ENCODE measurements at regions not wholly inside any gene's neighbourhood (a gene's known extent, or its start where the extent isn't known, plus 50 kb on each side); places are given as distances from the start of the nearest gene placed in this dataset.

DNA sequence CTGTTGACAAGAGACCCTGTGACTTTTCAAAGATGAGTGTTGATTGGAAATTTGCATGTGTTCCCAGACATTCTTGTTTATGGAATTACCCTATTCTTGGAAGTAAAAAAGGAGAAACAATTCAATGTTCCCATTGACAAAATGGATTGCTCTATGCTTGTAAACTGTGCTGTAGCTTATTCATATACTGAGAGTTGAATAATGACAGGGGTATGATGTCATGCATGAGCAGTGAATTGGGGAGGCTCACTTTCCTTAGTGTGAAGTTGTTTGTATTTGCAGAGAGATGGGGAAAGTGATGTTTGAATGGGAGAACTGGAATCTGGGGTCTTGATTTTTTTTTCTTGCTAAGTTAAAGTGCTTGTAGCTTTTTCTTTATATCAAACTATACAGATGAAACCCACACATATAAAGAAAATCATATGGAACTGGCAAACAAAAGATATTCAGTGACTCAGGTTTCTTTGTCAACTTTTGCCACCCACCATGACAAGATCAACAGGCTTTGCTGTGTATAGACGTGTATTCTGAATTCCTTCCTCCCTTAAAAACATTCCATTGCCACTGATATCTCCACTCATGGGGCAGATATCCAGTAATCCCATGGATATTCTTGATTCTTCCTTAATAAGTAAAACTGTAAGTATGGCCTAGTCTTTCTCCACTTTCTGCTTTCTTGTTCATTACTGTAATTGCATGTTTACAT is 97.8 kb upstream of the JAG1 start:
- DNase-seq, result no peak

DNA sequence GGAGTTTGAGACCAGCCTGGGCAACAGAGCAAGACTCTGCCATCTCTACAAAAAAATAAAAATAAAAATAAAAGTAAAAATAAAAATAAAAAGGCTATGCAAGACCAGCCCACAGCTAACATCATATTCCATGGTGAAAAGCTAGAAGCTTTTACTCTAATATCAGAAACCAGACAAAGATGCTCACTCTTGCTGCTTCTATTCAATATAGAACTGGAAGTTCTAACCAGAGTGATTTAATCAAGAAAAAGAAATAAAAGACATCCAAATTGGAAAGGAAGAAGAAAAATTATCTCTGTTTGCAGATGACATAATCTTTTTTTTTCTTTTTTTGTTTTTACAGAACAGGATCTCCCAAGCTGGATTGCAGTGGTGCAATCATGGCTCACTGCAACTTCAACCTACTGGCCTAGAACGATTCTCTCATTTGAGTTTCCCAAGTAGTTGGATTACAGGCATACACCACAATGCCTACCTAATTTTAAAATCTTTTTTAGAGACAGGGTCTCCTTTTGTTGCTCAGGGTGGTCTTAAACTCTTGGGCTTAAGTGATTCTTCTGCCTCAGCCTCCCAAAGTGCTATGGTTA is 100.7 kb upstream of the JAG1 start:
- no peak for DNase-seq

DNA sequence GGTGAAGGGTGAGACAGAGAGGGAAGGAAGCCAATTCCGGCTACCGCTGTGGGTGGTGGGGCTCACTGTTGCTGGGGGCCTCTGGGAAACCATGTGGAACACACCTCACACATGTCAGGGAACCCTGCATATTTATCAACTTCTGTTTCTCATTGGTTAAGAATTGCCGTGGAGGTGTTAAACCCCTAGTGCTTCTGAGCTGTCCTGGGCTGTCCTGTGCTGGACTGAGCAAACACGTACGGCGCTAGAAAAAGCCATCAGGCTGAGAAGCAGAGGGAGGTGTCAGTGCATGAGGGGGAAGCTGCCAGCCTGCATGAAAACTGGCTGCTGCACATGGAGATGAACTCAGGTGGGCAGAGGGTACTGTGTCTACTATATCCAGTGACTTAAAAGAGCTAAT is 103.9 kb upstream of the JAG1 start:
- no peak for DNase-seq

DNA sequence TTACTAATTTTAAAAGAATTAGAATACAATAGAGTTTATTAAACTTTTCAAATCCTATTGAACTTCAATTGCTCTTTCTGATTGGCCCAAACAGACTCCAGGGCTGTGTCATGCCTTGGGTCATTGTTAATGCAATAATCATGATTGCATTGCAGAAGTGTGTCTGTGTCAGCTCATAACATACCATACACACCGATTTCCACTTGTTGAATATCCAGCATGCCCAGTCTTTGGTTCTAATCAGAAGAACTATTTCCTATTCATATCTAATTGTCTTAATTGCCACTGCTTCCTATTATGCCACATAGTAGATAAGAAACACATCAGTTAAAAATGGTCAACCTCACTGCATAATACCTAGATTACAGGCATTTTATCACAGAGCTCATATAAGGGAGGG is 106.1 kb upstream of the JAG1 start:
- no peak for DNase-seq

DNA sequence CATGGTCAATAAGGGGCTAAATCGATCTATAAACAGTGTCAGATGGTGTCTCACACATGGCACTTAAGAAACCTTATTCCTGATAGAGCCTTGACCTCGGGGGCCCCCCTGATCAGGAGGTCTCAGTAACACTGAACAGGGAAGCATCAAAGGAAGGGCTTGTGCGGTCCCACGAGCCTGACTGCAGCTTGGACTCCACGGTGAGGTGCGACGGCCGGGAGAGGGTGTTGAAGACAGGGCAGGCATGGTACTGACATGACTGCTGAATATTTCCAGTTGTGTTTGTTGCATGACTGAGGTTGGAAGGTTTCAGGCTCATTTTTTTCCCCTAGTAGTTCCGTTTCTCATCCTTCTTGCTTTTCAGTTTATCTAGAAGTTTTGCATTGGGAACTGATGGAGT is 107.1 kb upstream of the JAG1 start:
- no peak for DNase-seq

DNA sequence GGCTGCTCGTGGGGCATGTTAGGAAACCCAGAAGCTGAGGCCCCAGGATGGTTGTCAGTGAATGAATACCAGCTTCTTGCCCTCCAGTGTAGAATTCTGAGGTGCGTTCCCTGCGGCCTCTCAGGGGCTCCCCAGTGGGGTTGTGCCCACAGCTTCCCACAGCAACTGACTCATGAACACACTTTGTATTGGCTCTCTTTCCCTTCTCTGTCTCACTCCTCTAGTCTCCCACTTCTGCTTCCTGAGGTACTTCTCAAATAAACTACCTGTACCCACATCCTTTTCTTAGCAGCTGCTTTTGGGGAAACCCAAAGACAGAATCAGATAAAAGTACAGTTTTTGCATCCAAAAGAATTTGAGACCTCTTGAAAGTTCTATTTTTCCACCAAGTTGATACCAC is 107.7 kb upstream of the JAG1 start:
- no peak for DNase-seq

DNA sequence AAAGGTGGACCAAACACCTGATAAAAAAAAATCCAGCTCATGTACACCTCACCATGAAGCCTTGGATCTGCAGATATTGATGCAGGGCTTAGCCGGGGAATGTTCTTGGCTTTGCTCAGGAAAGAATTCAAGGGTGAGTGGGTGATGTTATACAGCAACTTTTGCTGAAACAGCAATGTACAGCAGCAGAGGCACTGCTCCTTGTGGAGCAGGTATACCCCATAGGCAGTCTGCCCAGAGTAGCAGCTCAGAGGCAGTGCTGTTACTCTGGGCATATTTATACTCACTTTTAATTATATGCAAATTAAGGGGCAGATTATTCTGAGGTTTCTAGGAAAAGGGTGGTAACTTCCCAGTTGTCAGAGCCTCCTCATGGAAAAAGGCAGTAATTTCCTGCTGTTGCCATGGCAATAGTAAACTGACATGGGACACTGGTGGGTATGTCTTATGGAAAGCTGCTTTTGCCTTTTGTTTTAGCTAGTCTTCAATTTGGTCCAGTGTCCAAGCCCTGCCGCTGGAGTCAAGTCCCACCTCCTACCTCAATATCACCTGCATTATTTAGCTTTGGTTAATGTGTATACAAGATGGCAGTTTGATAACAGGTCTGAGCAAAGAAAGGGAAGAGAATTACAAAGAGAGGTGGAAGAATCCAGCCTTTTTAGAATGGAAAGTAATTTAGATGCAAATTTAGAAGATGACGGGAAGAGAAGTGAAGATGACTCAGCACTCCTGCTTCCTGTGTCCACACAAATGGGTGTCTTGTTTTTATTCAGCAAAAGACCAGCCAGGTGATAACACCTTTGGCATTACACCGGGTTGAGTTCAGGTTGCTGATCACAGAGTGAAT is 110.1 kb upstream of the JAG1 start:
- DNase-seq, result no peak

DNA sequence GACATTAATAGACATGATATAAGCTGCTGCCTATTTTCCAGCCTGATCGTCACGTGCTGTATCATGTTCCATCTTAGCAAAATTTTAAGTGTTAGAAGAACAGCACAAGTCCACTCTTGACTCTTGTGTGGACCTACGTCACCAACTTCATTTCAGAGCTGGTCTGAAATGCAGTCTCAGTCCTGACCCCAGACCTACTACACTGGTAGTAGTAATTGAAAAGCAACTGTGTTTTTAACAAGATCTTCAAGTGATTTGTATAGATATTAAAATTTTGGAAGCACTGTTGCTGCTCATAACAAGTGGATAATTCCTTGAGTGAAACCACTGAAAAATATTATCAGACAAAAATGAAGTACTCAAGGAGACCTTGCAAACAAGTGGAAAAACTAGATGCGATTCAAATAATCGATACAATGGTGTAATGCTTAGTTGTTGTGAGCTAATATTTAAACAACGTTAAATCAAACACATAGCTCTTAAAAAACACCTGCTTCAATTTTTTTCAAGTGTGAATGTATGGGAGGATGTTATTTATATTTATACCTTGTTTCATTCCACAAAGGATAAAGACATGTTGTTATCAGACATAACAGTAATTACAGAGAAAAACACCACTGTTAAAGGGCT is 110.9 kb upstream of the JAG1 start:
- DNase-seq, result no peak

DNA sequence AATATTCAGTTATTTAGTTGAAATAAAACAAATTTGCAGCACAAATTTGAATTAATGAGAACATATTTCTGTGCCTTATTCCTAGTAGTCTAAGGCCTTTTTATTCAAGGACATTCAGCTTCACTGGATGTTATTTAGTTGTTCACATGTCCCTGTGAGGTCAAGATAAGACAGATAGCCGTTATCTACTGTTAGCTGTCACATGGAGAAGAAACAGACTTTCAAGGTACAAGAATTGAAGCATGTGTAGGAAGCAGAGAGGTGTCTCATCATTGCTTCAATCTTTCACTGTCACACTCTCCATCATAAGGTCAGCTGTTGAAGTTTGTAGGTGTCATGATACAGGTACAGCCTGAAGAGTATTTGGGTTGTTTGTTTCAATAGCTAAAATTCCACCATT is 112.9 kb upstream of the JAG1 start:
- no peak for DNase-seq

DNA sequence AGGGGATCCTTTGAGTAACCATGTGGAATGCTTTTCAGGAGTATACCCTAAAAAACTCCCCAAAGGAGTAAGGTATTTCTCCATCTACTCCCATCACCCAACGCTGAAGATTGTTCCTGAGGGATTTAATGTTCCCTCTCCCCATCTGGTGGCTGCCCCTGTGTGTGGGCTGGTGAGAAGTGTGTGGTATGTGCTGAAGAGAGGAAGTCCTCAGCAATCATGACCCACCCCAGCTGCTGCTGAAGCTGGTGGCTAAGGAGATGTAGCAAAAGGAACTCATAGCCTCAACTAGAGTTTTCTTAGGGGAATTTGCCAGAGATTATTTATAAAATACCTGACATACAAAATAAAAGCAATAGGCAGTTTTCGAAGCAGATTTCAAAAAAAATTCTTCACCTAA is 114.3 kb upstream of the JAG1 start:
- no peak for DNase-seq

DNA sequence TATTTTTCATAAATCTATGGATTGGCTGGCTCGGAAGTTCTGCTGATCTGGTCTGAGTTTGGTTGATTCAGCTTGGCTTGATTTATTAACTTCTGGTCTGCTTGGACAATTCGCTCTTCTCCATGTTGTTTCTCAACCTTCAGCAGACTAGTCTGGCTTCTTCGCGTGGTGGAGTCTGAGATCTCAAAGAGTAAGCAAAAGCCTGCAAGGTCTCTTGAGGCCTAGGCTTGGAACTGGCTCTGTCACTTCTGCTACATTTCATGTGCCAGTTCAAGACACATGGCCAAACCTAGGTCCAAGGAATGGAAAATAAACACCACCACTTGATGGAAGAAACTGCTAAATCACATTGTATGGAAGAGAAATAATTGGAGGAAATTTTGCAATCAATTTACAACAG is 115.1 kb upstream of the JAG1 start:
- no peak for DNase-seq

DNA sequence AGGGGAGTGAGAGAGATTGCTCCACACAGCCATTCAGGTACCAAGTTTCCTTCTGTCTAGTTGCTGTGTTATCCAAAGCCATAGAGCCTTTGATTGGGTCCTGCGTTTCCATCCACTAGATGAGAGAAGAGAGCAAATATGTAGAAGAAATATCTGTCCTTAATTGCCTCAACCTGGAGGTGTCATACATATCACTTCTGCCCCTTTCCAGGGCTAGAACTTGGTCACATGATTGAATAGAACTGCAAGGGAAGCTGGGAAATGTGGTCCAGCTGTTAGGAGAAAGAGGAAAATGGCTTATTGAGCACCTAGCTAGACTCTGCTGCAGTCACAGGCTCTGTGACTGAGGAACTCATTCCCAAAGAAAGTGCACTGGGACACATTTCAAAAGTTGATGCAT is 115.6 kb upstream of the JAG1 start:
- no peak for DNase-seq

DNA sequence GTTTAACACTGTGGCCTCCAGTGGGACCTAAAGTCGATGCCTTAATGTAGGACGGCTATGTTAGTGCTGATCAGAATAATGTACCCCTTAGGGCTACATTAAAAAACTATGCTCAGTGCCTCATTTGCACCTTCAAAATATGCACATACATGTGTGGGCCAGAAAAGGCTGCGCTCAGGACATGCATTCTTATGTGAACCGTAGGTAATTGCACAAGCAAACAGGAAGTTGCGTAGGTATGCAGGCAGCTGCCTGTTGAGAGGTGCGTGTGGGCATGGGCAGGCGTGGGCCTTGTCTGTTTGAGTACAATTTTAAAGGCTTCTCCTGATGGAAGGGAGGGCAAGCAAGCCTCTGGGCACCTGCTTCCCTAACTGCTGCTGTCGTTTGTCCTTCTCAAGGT is 116.2 kb upstream of the JAG1 start:
- no peak for DNase-seq

DNA sequence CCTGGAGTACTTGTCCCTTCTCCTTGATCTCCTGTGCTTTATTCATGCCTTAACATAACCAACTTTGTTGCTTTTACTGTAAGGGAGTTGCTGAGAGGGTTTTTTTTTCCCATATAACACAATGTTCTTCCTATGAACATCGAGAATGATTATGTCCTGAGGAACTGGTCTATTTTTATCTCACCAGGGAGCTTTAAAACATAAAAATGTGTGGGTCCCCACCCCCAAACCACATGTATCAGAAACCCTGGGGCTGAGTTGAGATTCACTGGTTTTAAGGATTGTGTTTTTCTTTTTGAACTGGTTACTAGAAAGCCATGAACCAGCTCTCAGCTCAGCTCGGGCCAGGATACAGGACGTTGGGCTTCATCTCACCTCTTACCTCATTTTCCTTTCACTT is 118.5 kb upstream of the JAG1 start:
- no peak for DNase-seq

DNA sequence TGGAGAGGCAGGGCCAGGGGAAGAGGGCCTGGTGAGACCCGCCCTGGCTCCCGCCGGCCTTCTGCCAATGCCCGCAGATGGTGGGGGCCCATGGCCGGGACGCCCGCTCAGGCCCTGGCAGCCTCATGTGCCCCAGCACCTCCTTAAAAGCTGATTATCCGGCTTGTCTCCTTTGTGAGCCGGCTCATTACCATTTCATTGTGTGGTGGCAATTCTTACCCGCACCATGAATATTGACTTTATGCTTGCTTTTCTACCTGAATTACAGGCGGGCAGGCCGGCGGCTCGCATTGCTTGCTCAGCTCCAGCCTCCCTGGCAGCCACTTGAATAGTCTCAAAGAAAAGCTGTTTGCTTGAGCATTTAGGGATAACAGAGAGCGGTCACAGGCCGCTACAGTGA is 120.0 kb upstream of the JAG1 start:
- DNase-seq, result no peak

DNA sequence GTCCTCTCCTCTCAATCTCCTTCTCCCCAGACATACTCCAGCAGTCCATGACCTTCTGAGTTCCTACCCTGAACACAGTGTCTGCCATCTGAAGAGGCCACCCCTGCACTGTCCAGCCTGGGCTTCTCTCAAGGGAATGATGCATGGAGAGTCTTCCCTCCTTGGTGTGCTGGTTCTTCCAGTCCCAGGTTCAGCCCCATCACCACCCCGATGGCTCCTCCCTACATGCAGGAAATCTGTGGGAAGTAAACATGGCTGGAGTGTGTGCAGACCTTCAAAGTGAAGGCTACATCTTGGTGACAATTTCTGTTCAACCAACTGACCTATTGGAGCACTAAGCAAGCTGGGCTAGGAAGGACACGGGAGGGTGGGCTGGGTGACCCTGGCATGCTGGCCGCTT is 121.0 kb upstream of the JAG1 start:
- no peak for DNase-seq

DNA sequence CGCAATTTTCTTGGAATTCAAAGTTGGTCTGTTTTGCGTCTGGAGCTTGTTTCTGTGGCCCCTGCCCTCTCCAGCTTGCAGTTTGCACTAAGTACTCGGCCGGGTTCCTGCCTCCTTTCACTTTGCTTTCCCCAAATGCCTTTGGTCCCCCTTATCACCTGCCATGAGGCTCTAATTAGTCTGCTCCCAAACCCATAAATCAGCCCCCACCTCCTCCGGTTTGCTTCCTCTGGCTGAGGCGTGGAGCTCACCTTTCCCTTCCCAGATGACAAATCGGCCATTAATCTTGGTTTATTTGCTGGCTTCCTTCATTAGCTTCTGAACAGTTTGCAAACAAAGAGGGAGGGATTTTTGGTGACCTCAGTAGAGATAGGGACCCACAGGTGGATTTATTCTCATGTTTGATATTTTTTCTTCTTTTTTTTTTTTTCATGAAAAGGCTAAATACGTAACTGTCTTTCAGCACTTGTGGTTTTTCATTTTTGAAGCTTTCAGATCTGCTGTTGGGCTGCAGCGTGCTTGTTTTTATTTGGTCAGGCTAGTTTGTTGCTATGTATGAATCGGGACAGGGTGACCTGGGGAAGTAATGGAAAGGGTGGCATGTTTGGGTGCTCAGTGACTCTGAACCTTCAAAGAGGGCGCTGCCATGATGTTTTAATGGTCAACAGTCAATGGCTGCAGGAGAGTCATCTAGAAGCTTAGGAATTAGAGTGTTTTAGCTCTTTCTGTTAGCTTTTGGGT is 121.7 kb upstream of the JAG1 start:
- no peak for DNase-seq

DNA sequence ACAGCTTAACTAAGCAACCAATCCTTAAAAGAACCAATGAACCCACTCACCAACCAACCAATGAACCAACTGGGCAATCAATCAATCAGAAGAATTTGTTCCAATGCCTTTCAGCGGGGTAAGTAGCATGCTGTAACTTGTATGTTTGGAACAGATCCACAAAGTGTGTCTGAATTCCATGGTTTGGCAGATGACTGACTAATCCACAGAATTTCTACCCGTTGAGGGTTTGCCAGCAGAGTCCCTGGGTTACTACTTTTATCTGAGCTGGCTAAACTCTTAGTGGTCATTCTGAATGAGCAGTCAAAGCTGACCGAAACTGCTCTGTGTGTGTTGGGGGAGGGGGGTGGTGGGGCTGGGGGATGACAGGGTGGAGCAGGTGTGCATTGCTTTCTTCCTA is 125.0 kb upstream of the JAG1 start:
- DNase-seq, result no peak

DNA sequence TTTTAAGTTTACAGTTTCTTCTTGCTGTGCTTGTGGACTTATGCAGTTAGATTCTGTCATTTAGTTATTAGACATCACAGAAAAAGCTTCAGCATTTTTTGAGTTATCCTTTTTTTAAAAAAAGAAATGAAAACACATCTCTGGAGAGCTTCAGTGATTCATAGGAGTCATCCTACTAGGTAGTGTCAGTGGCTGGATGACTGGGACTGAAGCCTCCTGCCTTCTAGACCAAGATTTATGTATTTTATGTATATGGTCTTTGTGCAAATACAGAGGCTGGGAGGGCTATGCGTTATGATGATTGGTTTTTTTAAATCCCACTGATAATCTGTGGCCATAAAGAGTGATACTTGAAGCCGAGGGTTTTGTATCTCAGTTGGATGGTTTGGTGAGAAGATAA is 125.9 kb upstream of the JAG1 start:
- no peak for DNase-seq

DNA sequence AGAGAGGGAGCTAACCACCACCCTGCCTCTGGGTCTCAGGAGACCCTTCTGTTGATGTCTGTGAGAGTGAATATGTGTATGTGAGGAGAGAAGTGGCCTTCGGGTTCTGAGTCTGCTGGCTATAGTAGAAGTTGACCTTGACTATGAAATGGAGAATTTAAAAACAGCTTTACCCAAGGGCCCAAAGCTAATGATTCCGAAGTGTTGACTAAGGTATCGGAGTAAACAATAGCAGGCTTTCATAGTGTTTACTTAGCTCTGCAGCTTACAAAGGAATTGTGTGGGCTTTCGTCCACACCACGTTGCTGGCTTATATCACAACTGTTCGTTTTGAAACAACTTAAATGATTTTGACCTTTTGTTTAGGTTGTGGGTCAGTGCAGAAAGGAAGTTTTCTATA is 126.5 kb upstream of the JAG1 start:
- DNase-seq, result no peak

DNA sequence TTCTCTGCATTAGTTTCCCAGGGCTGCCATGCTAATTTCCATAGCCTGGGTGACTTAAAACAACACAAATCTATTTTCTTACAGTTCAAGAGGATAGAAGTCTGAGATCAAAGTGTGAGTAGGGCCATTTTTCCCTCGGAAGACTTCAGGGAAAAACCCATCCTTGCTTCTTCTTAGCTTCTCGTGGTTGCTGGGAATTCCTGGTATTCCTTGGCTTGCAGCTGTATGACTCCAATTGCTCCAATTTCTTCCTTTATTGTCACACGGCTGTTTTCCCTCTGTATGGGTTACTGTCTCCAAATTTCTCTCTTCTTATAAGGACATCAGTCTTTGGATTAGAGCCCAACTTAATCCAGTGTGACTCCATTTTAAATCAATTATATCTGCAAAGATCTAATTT is 128.4 kb upstream of the JAG1 start:
- no peak for DNase-seq

DNA sequence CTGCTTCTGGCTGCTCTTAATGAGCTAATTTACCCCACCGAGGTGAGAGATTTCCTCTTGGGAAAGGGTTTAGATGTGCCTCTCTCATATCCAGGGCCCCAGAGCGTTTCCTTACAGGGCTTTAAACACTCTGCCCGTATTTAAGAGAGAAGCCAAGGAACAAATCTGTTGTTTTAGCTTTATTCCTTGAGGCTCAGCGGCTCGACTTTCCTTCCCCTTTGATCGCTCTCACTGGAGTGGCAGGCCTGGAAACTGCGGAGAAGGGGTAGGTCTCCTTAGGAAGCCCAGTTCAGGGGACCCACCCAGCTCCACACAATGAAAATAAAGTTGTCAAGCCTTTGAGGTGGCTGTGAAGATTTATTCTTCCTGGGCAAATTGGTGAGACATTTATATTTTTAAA is 132.0 kb upstream of the JAG1 start:
- no peak for DNase-seq

DNA sequence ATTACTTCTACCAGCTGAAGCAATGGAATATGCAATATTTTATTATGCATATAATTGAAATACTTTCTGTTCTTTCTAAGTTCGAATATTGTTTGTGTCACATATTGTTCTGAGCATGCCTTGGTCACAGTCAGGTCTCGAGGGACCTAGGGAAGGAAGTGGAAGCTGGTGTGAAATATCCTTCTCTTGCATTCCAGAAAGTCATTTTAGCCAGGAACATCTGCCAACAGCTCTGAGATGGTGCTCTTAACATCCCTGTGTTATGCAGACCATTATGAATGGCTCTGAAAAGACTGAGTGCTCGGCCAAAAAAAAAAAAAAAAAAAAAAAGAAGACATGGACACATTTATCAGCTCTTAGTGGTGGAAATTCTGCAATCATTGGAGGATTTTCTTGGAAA is 132.7 kb upstream of the JAG1 start:
- DNase-seq, result no peak
